LNCAP (cell line): ENCODE measurements at regions not wholly inside any gene's neighbourhood (a gene's known extent, or its start where the extent isn't known, plus 50 kb on each side); places are given as distances from the start of the nearest gene placed in this dataset.

Source experiments
- CTCF ChIP-seq: fragments of 450-650 bp; IDR thresholded peaks from 2 replicates; pipeline ENCODE4 v1.5.1; 2017; ENCODE audit warnings: mild to moderate bottlenecking

GRCh38 chr12:83919081-83919480, 993.5 kb downstream of the SLC6A15 start:
- TF ChIP-seq CTCF: no peak

DNA sequence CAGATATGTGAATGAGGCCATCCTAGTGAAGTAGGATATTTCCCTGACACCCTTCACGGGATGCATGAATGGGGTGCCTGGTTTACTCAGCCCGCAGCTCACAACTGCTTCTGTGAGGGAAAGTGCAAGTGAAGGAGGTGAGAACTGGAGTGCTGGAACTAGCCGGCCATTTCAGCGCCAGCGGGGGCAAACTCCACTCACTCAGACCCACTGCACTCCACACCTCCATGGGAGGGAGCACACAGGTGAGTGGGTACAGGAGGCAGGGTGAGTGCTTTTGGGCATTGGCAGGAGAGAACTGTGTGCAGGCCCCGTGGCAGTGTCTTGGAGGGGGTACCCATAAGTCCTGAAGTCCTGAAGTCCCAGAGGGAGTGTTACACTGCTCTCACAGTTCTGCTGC, 1008.4 kb downstream of the SLC6A15 start:
- TF ChIP-seq CTCF: no peak

DNA sequence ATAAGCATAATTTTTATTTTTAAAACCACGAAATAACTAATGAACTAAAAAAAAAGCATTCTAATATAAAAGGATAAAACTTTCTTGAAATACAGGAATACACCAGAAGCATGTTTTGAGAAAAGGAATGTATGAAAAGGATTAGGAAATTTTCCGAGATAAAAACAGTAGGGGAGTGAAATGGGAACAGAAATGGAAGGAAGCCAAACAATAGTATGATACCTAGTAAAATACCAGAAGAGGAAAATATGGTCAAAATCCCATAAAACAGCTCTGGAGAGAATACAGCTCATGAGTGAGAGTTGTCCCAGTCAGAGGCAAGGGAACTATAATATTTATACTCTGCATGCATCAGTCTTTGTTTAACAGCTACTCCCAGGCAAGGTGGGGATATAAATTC, 1016.2 kb downstream of the SLC6A15 start:
- no peak for TF ChIP-seq CTCF

DNA sequence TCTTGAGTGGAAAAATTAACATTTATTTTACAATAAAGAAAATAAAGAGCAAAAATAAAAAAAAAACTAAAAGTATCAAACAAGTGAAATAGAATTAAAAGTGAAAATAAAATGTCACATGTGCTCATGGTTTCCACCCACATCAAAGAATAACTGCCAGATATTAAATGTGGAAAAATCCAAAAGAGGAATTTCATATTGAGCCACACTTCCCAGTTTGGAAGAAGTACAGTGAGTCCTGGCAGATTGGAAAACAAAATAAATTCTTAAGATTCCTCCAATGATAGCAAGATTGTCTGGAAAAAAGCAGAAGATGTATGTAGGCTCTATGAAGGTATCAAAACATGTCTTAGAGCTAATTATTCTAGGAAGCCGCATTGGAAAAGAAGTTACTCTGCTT, 1019.5 kb downstream of the SLC6A15 start:
- TF ChIP-seq CTCF: no peak

- no peak for TF ChIP-seq CTCF
Observed at GRCh38 chr12:83889745-83890144, 1022.9 kb downstream of the SLC6A15 start.

- no peak for TF ChIP-seq CTCF
Observed at GRCh38 chr12:83886479-83886878, 1026.1 kb downstream of the SLC6A15 start.

DNA sequence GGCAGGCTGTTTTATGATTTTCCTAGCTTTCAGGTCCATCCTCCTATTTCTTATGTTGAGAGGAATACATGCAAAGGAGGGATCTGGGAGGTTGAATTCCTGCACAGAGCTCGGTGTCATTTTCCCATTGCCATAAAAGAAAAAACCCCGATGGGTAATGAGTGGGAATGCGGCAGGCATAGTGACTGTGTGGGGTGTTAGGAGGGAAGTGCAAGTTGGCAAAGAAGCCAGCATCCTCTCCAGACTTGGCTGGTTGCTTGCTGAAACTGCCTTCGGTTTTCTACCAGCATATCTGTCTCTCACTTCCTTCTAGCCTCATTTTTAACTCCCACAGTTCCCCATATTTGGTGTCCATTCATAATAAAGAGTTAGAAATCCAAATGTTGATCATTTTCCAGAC, 1046.1 kb downstream of the SLC6A15 start:
- no peak for TF ChIP-seq CTCF

- TF ChIP-seq CTCF: no peak
Observed at GRCh38 chr12:83865431-83865830, 1047.2 kb downstream of the SLC6A15 start.
